ENCODE measurements at regions not wholly inside any gene's neighbourhood (a gene's known extent, or its start where the extent isn't known, plus 50 kb on each side); places are given as distances from the start of the nearest gene placed in this dataset.

DNA sequence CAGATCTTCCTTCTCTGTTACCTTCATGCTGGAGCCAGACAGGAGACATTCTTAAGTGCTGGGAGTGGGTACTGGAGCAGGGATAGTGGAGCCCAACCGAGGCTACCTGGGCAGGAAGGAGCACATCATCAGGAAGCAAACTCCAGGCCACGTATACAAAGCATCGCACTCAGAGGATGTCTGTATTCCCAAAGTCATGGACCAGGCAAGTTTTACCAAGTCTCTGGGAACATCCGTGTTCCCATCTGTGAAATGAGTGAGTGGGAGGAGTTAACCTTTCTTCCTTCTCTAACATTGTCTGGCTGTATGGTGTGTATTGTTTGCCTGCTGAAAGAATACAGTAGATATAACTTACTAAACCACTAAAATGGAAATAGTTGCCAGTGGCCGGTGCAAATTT is 175.0 kb upstream of the TMEM45B start:
- TF ChIP-seq POLR2AphosphoS5 (IDR thresholded peaks at IDR 0.05) (no peak), EP300 (IDR thresholded peaks at IDR 0.05) (no peak)
- TF ChIP-seq, protein P1, sequence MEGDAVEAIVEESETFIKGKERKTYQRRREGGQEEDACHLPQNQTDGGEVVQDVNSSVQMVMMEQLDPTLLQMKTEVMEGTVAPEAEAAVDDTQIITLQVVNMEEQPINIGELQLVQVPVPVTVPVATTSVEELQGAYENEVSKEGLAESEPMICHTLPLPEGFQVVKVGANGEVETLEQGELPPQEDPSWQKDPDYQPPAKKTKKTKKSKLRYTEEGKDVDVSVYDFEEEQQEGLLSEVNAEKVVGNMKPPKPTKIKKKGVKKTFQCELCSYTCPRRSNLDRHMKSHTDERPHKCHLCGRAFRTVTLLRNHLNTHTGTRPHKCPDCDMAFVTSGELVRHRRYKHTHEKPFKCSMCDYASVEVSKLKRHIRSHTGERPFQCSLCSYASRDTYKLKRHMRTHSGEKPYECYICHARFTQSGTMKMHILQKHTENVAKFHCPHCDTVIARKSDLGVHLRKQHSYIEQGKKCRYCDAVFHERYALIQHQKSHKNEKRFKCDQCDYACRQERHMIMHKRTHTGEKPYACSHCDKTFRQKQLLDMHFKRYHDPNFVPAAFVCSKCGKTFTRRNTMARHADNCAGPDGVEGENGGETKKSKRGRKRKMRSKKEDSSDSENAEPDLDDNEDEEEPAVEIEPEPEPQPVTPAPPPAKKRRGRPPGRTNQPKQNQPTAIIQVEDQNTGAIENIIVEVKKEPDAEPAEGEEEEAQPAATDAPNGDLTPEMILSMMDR (IDR thresholded peaks at IDR 0.05): no peak

Measured in esophagus muscularis mucosa (tissue), 4 donors.